GM18511 (cell line): ENCODE measurements at regions not wholly inside any gene's neighbourhood (a gene's known extent, or its start where the extent isn't known, plus 50 kb on each side); places are given as distances from the start of the nearest gene placed in this dataset.
A peak's percentile ranks its signal among the peaks of the same experiment; 100 is the strongest.
"Not testable (repeated sequence)": the region's sequence is repeated elsewhere in the genome, so short reads cannot be mapped to it uniquely, and the experiment has no call there.

ENCODE experiments used
- ATAC-seq: cut with Tn5 transposase; IDR thresholded peaks from one replicate; pipeline ENCODE4 v1.9.1; 2021; ENCODE audit warnings: mild to moderate bottlenecking, moderate library complexity; ENCODE audit not compliant: unreplicated experiment

DNA sequence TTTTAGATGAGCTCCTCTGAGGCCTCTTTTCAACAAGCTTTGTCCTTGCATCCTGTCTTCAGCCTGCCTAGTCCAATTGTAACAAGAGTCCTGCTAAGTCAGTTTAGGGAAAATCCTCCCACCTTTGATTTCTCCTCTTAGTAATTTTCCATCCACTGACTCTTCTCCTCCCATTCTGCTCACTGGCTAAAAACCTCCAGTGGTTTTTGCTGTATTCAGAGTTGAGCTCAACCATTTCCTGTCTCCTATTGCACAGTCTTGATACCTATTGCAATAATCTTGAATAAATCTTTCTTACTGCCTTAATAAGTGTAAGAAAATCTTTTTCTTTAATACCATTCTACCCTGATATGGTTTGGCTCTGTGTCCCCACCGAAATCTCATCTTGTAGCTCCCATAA, 117.8 kb upstream of the ENPP6 start:
- ATAC-seq: no peak

DNA sequence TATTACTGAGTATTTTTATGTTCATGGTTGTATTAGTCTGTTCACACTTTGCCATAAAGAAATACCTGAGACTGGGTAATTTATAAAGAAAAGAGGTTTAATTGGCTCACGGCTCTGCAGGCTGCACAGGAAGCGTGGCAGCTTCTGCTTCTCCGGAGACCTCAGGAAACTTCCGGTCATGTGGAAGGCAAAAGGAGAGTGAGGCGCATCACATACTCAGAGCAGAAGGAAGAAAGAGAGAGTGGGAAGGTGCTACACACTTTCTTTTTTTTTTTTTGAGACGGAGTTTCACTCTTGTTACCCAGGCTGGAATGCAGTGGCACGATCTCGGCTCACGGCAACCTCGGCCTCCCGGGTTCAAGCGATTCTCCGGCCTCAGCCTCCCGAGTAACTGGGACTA, 115.8 kb upstream of the ENPP6 start:
- not testable (repeated sequence) for ATAC-seq

DNA sequence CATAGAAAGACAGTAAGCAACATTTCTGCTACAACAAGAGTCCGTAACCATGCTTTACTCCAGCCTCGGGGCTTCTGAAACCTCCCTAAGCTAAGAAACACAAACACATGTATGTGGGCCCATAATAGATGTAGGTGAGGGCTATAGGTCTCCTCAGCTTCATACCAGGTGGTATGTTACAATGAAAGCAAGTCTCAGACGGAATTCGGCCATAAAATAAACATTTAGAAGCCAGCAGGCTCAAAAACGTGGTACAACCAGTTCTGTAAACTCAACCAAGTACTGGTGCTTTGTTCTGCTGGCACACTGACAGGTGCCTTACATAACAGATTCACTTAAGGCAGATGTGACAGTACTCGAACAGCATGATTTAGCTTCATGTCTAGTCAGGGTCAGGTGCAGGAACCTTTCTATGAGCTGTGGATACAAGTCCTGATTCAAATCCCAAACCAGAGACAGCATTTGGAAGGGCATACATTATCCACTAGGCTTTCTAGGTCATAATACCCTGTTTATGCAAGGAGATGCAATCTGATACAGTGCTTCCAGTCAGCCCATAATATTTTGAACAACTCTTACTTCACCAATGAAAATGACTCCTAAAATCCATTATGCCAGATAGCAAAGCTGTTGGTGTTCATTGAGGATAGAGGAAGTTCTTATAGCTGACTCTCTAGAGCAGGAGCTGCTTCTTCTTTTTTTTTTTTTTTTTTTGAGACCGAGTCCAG, 113.8 kb upstream of the ENPP6 start:
- ATAC-seq: no peak

DNA sequence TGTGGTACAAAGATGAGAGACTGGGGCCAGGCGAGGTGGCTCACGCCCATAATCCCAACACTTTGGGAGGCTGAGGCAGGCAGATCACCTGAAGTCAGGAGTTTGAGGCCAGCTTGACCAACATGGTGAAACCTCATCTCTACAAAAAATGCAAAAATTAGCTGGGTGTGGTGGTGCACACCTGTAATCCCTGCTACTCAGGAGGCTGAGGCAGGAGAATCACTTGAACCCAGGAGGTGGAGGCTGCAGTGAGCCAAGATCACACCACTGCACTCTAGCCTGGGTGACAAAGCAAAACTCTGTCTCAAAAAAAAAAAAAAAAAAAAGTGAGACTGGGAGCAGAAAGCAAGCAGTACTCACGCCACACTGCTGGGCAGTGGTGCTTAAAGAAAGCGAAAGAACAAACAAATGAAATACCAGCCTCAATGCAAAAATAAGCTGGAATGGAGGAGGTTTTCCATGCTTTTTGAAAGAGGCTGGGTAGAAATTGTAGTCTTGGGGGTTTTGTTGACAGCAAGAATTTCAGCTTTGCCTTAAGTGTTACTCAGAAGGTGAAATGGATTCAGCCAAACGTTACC, 112.9 kb upstream of the ENPP6 start:
- ATAC-seq: peak; percentile 21

GRCh38 chr4:184329659-184330400, 112.2 kb upstream of the ENPP6 start:
- peak; percentile 62 for ATAC-seq

GRCh38 chr4:184329235-184329634, 111.6 kb upstream of the ENPP6 start:
- no peak for ATAC-seq

DNA sequence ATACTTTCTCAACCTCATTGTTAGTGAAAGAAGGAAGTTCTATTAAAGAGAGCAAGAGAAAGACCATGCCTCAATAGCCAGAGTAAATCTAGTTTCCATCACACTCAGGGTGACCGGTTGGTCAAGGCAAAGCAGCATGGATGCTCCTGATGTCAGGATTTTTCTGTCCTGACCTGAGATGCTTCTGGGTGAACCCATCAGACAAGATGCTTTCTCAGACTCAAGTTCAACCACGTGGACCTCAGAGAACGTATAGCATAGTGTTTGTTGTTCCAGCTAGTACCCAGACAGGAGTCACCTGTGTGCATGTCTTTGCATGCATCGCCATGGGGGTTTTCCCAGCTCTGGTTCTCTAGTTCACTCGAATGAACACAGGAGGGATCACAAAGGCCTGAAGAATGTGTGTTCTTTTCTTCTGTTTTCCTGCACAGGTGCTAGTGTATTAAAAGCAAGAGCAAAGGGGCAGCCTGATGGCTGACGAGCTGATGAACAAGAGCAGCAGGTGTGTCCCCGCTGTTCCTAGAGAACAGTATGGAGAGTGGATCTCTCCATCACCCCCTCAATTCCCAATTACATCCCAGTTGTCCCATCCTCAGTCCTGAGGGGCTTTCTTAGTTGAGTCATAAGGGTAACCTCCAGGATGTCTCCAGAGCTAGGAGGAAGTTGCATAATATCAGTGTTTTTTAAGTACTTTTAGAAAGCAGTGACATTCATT, 110.5 kb upstream of the ENPP6 start:
- ATAC-seq: peak; percentile 74

- no peak for ATAC-seq
Measured at GRCh38 chr4:184324939-184325477, 107.3 kb upstream of the ENPP6 start.

GRCh38 chr4:184322328-184323025, 104.8 kb upstream of the ENPP6 start:
- ATAC-seq: no peak

GRCh38 chr4:184320631-184321030, 103.0 kb upstream of the ENPP6 start:
- ATAC-seq: no peak

GRCh38 chr4:184318852-184319251, 101.2 kb upstream of the ENPP6 start:
- peak; percentile 3 for ATAC-seq

DNA sequence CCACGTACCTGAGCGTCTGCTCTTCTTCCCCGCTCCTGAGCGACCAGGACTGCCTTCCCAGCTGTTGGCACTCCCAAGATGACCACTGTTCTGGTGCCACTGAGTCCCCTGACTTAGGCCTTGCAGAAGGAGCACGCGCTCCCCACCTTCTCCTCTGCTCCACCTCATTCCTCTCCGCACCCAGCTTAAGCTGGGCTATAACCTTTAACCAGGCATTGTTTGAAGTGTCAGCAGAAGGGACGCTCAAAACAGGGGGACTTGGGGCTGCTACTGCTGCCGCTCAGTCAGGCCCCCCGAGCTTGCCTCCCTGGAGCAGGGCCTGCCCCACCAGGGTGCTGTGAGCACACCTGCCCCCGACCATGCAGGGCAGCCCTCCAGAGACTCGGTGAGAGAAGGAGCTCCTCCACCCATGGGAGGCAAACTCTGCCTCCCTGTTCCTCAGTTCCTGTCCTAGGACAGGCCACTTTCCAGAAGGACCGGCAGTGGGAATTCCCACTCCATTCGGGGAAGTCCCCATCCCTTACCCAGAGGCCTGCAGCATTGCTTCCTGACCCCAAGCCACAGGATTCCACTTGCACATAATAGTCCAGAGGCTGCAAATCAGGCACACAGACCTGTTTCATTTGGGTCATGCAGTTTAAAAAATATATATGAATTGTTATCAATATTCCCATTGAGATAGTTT, 99.7 kb upstream of the ENPP6 start:
- ATAC-seq: no peak

GRCh38 chr4:184316821-184317220, 99.1 kb upstream of the ENPP6 start:
- ATAC-seq: no peak

GRCh38 chr4:184315675-184316359, 98.1 kb upstream of the ENPP6 start:
- no peak for ATAC-seq

GRCh38 chr4:184313702-184314659, 96.3 kb upstream of the ENPP6 start:
- peak; percentile 75 for ATAC-seq

DNA sequence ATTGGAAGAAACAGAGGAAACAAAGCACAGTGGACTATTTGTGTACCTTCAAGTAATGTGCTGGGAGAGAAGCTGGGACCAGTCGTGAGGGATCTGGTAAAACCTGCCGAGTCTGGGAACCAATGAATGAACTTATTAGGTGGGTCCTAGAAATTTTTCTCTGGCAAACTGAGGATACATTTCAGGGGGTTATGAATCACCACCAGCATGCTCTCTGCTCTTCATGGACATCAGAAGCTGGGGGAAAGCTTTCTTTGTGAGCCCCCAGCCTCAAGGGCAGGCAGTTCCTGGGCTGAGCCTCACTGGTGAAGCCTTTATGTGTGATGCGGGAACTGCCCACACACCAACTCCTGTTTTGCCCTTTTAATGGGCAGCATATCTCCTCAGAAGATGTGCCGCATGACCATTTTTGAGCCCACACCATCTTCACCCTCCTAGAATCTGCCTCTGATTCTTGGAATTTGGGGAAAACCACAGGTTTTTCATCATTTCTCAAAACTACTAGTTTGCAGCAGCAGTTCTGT, 95.4 kb upstream of the ENPP6 start:
- no peak for ATAC-seq

DNA sequence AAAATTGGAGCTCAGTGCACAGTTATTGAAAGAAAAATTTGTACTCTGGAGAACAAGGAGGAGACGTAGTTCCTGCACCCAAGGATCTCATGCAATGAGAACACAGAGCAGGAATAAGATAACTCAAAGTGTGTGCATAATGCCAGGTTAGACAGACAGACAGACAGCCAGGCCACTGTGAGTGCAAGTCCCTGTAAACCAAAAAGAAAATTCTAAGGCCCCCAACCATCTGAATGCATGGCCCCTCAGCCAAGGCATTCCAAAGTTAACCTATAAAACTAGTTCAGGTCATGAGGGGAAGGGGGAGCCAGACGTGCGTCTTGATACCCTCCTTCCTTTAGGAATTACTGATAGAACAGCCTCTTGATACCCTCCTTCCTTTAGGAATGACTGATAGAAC, 94.5 kb upstream of the ENPP6 start:
- no peak for ATAC-seq
